Uterus (tissue), 2 donors: ENCODE measurements at regions not wholly inside any gene's neighbourhood (a gene's known extent, or its start where the extent isn't known, plus 50 kb on each side); places are given as distances from the start of the nearest gene placed in this dataset.
"Not testable (repeated sequence)": the region's sequence is repeated elsewhere in the genome, so short reads cannot be mapped to it uniquely, and the experiment has no call there.

Experiments
- POLR2A ChIP-seq, 2 donors: fragments of 450-650 bp; IDR thresholded peaks; one replicate each; pipeline ENCODE4 v1.6.1; 2016; ENCODE audit warnings: antibody characterized with exemption in 2 of 2, mild to moderate bottlenecking in 1 of 2, moderate library complexity in 1 of 2
- TF ChIP-seq, protein P1 (sequence below), 4 experiments: fragments of 200-600 bp in 2 of 4; fragments of 450-650 bp in 2 of 4; sonication (generic) in 2 of 4; IDR thresholded peaks; one replicate each; pipeline ENCODE4 v1.5.1; 2016 to 2019; ENCODE audit warnings: antibody characterized with exemption in 4 of 4, mild to moderate bottlenecking in 2 of 4, moderate library complexity in 1 of 4

GRCh38 chr16:88228751-88229150, 154.0 kb upstream of the ZNF469 start:
- TF ChIP-seq, protein P1, sequence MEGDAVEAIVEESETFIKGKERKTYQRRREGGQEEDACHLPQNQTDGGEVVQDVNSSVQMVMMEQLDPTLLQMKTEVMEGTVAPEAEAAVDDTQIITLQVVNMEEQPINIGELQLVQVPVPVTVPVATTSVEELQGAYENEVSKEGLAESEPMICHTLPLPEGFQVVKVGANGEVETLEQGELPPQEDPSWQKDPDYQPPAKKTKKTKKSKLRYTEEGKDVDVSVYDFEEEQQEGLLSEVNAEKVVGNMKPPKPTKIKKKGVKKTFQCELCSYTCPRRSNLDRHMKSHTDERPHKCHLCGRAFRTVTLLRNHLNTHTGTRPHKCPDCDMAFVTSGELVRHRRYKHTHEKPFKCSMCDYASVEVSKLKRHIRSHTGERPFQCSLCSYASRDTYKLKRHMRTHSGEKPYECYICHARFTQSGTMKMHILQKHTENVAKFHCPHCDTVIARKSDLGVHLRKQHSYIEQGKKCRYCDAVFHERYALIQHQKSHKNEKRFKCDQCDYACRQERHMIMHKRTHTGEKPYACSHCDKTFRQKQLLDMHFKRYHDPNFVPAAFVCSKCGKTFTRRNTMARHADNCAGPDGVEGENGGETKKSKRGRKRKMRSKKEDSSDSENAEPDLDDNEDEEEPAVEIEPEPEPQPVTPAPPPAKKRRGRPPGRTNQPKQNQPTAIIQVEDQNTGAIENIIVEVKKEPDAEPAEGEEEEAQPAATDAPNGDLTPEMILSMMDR (IDR thresholded peaks at IDR 0.05) = not testable (repeated sequence)
- TF ChIP-seq POLR2A (IDR thresholded peaks at IDR 0.05) = not testable (repeated sequence)
